ENCODE measurements at regions not wholly inside any gene's neighbourhood (a gene's known extent, or its start where the extent isn't known, plus 50 kb on each side); places are given as distances from the start of the nearest gene placed in this dataset.

DNA sequence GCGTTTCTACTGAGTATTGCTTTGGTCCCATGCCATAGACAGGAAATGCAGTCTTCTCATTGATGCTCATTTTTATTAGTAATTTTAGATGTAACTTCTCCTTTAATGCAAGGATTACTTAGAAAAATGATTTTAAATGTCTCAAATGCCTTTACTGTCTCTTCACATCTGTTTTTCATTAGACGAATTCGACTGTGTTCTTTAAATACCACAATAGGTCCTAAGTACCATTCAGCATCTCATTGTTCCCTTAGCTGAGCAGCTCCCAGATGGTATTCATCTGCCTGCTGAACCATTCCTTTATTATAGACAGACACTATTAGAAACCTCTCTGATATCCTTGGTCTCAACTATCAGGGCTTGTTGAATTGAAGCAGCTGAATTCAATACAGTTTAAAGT is 113.6 kb downstream of the LSMEM1 start:
- DNase-seq (ENCODE audit: low spot score) = no peak

DNA sequence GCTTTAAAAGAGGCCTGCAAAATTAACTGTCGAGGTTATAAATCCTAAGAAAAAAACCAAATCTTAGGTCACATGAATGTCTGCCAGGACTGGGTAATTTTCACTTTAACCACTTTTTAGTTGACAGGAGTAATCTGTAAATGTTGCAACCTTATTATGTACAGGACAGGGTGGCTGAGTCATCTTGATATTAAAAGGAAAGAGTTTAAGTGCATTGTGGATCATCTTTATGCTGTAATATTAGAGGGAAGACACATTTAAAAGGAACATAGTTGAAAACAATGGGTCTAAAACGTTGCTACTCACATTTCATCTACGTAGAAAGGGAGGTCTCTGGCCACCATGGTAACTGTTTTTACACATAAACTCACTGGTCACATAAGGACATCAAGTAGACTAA is 115.5 kb downstream of the LSMEM1 start:
- DNase-seq (ENCODE audit: low spot score) = no peak

DNA sequence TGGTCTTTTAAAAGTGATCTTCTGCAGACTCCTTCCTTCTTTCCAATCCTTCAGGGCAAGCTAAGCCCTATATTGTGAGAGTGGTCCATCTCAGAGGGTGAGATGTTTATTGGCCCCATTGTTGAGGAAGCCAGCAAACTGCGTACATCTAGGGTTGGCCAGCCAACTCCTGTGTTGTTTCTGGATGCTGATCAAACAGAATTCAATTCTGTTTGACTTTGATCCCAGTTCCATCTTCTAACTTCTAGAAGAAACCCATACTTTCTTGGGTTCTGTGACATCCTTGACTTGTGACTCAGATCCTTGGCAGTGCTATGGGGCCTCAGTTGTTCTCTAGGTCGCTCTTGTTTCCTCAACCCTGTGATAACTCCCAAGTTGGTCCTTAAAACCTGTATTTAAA is 116.2 kb downstream of the LSMEM1 start:
- DNase-seq (ENCODE audit: low spot score) = no peak

DNA sequence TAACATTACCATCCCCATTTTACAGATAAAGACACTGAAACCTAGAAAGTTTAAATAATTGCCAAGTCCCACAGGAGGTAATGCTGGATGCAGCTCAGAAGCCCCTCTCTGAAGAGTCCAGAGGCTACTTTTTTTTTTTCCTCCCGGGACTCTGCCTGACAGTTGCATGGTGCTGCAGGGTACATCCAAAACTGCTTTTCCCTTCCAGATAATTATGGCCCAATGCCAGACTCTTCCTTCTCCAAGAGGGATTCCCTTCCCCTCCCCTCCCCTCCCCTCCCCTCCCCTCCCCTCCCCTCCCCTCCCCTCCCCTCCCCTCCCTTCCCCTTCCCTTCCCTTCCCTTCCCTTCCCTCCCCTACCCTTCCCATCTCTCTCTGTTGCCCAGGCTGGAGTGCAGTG is 122.9 kb downstream of the LSMEM1 start:
- no peak for DNase-seq (ENCODE audit: low spot score)

DNA sequence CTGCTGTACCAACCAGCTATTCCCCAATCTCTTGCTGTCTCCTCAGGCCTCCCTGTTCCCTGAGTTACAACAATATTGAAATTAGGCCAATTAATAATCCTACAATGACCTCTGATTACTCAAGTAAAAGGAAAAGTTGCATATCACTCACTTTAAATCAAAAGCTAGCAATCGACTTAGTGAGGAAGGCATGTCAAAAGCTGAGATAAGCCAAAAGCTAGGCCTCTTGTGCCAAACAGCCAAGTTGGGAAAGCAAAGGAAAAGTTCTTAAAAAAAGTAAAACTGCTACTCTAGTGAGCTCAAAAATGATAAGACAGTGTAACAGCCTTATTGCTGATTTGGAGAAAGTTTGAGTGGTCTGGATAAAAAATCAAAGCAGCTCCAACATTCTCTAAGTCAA is 129.8 kb downstream of the LSMEM1 start:
- no peak for DNase-seq (ENCODE audit: low spot score)

DNA sequence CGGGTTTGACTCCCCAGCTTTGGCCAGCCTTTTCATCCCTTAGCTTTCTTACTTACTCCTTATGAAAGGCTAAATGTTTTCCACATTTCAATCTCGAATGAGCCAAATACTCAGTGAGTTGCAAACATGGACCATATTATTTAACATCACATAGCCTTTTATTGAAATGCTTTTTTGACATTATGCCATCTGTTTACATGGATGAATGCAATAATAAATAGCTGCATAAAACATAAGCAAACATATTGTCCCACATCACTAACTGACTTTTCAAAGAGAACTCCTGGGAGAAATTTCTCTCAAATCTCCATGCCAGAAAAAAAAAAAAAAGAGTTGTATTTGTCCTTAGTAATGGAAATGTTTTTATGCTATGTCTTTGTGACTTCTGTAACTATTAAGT is 134.9 kb downstream of the LSMEM1 start:
- no peak for DNase-seq (ENCODE audit: low spot score)

DNA sequence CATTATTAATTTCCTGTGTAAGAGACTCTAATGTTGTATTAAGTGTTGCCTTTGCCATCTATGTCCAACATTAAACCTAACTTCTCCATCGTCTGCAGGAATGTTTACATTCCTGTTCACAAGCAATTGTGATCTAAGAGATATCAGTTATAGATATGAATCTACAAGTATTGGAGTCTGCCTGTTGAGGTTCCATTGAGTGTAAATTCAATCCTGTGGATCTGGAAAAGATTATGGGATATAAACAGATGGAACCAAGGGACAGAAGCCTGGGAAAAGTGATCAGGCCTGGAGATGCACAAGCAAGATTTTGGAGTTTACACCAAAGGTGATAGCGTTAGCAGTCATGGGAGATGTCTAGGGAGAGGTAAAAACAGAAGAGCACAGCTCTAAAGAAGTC is 135.5 kb downstream of the LSMEM1 start:
- DNase-seq (ENCODE audit: low spot score) = no peak

DNA sequence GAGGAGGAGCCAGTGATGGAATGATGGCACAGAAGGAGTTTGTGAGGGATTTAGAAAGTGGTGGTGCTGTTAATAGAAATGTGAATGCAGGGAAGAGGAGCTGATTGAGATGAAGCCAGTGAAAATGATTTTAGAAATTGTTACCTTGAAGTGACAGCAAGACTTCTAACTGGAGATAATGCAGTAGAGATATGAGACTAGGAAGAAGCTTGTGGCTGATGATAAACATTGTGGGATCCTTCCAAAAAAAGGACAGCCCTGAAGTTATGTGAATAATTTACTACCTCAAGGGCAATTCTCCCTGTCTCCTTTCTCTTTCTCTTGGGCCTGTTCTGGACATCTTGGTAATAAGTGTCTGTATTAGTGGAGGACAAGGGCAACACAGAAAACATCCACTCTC is 138.6 kb downstream of the LSMEM1 start:
- no peak for DNase-seq (ENCODE audit: low spot score)

DNA sequence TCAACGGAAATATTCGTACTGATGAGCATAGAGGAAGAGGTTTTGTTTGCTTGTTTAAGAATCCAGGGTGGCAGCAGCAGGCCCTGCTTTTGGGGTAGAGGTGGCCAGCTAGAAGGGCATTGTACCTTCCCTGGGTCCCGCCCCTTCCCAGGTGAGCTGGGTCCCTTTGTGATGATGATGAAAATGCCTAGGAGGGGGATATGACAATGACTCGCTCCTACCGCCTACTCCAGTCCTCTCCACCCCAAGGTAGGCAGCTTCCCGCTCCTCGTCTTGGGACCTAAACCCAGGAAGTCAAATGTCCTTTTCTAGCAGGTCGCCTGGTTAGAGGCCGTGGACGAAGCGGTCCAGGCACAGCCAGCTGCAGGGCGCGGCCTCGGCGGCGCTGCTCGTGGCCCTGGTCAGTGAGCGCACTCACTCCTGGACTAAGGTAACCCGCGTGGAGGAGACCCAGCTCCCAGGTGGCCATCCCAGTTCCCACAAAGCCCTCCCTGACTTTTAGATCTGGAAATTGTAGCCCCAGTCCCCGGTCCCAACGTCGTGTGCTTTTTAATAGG is 141.4 kb downstream of the LSMEM1 start:
- DNase-seq (ENCODE audit: low spot score) = no peak

DNA sequence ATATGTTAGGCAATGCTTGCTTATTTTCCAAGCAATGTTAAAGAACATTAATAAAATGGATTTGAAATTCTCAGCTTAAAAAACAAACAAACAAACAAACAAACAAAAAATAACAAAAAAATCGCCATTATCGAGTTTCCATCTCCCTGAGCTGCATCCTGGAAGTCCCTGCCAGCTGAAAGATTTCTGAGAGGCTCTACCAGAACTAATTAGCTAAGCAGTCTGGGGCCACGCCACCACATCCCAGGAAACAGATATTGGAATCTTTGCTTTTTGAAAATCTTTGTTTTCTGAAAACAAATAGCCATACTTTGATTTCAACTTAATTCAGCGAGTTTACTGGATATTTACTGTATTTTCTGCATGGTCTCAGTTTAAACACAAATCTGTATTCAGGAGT is 143.6 kb downstream of the LSMEM1 start:
- no peak for DNase-seq (ENCODE audit: low spot score)

DNA sequence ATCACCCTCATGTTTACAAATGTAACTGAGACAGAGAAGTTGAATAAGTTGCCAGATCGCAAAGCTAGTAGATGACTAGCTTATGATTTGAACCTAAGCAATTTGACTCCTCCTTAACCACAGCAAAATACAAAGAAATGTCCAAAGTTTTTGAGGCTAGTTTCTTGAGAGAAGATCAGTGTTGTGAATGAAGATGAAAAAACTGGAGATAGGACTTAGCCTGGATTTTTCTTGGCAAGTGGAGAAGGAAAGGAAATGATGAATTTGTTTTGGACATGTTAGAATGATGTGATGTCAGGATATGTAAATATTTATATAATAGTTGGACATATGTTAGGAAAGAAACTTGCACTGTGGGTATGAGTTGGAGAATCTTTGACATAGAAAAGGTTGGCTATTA is 149.8 kb downstream of the LSMEM1 start:
- DNase-seq (ENCODE audit: low spot score) = no peak

DNA sequence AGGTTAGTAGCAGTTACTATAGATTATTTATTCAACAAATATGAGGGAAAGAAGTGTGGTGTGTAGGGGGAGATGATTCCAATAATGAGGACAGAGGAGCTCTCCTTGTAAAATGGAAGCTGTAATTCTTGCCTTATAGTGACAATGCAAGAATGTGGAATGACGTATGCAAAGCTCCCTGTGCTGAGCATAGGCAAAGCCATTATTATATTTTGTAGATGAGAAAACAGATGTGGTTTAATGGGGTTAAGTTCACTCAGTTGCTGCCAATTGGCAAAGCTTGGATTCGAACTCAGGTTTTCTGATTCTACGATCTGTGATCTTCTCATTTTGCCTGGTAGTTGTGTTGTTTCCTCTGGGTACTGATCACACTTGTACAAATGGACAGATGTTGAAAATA is 153.3 kb downstream of the LSMEM1 start:
- DNase-seq (ENCODE audit: low spot score) = no peak

DNA sequence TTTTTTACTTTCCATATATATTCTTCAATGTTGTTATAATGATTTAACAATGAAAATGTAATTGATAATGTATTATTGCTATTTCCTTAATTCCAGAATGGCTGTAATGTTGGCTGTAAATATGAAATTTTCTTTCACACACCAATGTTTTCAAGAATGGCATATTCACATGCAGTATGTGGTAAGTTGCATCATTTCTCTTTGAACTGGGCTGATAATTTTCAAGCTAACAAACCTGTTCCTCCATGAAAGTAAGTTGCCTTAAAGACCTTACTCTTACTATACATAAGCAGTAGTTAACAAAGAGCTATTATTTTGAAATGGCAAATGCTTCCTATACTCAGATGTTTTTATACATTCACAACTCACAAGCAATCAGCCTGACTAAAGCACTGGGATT is 154.5 kb downstream of the TMEM168 start:
- DNase-seq (ENCODE audit: low spot score) = no peak

DNA sequence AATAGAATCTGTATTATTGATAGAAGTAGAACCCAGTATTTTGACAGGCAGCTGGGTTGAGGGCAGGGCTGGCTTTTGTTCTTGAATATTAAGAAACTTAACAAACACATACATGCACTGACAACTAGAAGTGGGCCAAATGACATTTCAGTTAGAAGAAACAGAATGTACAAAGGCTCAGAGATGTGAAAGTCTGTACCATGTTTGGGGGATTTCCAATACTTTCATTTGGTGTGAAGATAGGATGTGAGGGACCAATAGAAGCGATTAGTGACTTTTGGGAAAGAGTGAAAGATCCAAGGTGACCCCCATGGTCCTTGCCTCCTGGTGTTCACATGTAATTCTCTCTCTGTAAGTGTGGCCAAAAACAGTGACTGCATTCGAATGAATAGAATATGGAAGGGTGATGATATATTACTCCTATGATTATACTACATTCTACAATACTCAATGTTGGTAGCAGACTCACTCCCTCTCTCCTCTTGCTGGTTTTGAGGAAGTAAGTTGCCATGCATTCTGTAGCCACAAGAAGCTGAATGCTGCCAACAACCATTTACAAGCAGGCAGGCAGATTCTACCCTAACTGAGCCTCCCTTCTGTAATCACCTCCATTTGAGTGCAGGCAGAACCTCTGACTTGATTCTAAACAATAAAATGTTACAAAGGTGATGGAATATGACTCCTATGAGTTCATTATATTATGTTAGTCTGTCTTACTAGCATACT is 151.4 kb downstream of the TMEM168 start:
- no peak for DNase-seq (ENCODE audit: low spot score)

DNA sequence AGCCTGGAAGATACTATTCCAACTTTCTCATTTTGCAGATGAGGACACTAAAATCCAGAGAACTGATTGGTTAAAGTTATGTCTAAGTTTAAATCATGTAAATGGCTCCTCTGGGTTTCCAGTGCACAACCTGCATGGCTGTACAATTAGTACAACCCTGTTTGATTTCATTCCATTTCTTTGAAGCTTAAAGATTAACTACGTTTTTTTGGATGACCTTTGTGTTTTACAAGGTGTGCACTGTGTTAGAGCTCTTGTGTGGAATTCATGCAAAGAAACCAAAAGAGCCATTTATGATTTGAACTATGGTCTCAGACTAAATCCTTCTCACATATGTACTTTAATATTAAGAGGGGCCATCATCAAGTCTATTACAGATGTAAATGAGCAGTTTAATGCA is 149.5 kb downstream of the TMEM168 start:
- DNase-seq (ENCODE audit: low spot score) = no peak

DNA sequence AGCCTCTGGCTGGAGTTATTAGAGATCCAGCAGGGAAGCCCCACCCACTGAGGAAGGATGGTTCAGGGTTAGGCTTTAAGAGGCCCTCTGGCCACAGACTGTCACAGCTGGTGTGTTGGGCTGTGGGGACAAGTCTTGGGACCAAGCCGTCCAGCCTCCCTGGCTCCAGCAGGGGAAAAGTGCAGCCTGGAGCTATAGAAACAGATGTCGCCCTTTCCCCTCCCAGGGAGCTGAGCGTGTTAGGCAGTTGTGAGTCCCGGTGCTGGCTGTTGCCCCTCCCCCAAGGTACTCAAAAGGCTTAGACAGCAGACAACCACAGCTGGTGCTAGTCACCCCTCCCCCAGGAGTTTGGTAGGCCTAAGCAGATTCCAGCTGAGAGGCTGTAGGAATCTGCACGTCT is 143.4 kb downstream of the TMEM168 start:
- no peak for DNase-seq (ENCODE audit: low spot score)

DNA sequence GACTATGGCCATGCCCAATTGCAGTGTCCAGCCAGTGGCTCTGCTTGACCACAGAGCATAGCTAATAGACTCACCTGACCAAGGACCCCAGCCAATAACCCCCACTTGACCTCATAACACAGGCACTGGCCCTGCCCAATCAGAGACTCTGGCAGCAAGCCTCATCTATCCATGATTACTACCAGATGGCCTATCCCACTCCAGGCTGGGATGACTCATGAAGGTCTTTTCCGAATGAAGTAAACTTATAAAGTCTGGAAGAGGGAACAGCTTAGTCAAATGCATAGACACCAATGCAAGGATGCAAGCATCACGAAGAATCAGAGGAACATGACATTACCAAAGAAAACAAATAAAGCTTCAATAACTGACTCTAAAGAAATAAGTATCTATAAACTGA is 141.4 kb downstream of the TMEM168 start:
- DNase-seq (ENCODE audit: low spot score) = no peak

DNA sequence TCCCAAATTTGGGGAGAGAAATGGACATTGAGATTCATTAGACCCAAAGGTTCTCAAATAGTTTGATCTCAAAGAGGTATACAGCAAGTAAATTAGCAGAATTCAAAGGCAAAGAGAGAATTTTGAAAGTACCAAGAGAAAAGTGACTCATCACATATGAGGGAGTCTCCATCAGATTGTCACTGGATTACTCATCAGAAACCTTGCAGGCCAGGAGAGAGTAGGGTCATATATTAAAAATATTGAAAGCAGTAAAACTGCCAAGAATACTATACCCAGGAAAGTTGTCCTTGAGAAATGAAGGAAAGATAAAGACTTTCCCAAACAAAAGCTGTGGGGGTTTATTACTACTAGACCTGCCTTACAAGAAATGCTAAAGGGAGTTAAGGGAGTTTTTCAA is 140.6 kb downstream of the TMEM168 start:
- DNase-seq (ENCODE audit: low spot score) = no peak

DNA sequence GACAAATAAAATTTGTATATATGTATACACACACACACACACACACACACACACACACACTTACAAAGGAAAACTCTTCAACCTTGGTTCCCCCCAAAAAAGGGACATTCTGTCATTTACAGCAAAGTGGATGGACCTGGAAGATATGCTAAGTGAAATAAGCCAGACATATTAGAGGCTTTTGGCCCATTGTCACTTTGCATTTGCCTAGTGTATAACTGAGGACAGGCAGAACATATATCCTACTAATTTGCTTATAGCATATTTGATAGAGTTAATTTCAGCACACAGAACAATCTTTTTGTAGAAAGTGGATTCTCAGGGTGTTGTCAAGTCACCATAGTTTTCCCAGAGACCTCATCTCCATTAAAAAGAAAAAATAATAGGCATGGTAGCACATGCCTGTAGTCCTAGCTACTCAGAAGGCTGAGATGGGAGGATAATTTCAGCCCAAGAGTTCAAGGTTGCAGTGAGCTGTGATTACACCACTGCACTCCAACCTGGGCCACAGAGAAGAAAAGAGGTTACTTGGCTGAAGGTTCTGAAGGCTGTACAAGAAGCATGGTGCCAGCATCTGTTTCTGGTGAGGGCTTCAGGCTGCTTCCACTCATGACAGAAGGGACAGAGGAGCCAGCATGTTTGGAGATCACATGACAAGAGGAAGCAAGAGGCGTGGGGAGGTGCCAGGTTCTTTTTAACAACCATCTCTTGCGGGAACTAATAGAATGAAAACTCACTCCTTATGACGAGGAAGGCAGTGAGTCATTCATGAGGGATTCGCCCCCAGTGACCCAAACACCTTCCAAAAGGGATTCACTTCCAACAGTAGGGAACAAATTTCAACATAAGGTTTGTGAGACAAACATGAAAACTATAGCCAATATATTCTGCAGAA is 135.6 kb downstream of the TMEM168 start:
- no peak for DNase-seq (ENCODE audit: low spot score)

DNA sequence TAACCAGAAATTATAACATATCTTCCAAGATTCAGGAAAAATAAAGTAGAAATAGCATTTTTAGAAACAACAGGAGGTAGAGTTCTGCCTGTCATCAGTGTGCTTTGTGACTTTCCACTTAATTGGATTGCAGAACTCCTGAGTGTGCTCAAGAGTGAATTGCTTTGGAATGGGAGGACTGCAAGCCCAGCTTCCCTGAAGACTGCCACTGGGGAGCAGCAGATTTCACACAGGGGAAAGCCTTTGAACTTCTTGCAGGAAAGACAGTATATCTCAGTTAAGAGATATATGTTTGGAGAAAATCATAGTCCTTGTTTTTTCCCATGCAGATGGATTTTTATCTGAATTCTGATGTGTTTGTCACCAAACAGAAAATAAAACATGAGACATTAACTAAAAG is 124.5 kb downstream of the TMEM168 start:
- DNase-seq (ENCODE audit: low spot score) = no peak

DNA sequence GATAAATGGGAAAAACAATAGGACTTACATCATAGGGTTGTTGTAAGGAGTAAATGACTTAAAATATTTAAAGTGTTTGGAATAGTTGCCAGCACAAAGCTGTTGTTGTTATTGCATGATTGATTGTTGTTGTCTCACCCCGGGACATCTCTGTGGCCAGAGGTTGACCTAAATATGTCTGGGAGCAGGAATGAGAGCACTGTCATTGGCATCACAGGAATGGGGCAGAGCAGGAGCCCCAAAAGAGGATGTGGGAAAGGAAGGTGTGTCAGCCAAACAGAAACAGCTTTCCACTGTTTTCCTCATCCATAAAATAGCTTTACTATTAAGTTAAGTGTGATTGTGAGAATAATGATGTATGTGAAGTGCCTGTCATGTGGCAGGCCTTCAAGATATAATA is 121.6 kb downstream of the TMEM168 start:
- no peak for DNase-seq (ENCODE audit: low spot score)

DNA sequence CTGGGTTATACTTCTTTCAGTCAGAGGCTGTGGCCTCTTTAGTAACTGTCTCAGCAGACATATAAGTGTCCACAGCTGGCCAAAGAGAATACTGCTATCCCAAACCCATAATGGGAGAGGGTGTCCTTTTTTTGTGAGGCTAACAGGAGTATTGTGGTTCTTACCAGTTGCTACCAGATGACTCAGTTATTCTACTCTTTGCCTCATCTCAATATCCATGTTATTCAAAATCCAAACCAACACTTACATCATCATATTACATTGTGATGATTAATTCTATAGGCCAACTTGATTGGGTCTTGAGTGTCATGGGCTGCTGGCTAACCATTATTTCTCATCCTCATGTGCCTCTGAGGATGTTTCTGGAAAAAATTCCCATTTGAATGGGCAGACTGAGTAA is 120.9 kb downstream of the TMEM168 start:
- no peak for DNase-seq (ENCODE audit: low spot score)

DNA sequence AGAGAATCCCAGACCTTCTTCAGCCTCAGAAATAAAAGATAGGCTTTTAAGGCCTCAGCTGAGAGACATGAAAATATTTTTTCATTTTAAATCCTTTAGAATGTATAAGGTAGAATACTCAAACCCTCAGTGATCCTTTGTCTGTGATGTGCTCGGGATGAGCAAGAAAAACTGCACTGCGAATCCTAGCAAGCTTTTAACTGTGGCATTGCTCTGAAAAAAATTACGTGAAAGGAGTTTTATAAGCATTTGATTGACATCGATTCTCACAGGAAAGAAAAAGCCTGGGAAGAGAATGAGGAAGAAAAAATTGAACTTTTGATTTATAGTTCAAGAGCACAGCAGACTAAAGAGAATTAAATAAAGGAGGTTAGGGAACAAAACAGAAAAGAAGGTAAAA is 120.0 kb downstream of the TMEM168 start:
- DNase-seq (ENCODE audit: low spot score) = no peak

All from hematopoietic multipotent progenitor cell treated with erythropoietin and hydrocortisone succinate and interleukin-3 and kit ligand, for 15 days (in vitro differentiated cells).